Activated T-cell treated with anti-CD3 and anti-CD28 coated beads, Interleukin-2, amount 50 U/mL, for 48 hours (primary cell): ENCODE measurements at regions not wholly inside any gene's neighbourhood (a gene's known extent, or its start where the extent isn't known, plus 50 kb on each side); places are given as distances from the start of the nearest gene placed in this dataset.
"Not testable (repeated sequence)": the region's sequence is repeated elsewhere in the genome, so short reads cannot be mapped to it uniquely, and the experiment has no call there.

ENCODE experiments used
- DNase-seq, 2 experiments: peaks; one replicate each; pipeline ENCODE4 v3.0.0-alpha.2; 2020

GRCh38 chr4:60938181-60938580 is 261.9 kb upstream of the ADGRL3 start:
- DNase-seq, result no peak

GRCh38 chr4:60938621-60939020 is 261.5 kb upstream of the ADGRL3 start:
- no peak for DNase-seq

- DNase-seq, result no peak
Observed at GRCh38 chr4:60944060-60944459, 256.1 kb upstream of the ADGRL3 start.

GRCh38 chr4:60945641-60946040 is 254.5 kb upstream of the ADGRL3 start:
- DNase-seq, result no peak

- no peak for DNase-seq
Observed at GRCh38 chr4:60948008-60948407, 252.1 kb upstream of the ADGRL3 start.

GRCh38 chr4:60952921-60953320 is 247.2 kb upstream of the ADGRL3 start:
- no peak for DNase-seq

GRCh38 chr4:60953826-60954225 is 246.3 kb upstream of the ADGRL3 start:
- DNase-seq, result no peak

- no peak for DNase-seq
Observed at GRCh38 chr4:60962286-60962685, 237.8 kb upstream of the ADGRL3 start.

GRCh38 chr4:60981534-60981933 is 218.6 kb upstream of the ADGRL3 start:
- no peak for DNase-seq

GRCh38 chr4:60989141-60989540 is 211.0 kb upstream of the ADGRL3 start:
- DNase-seq, result no peak

GRCh38 chr4:60992037-60992436 is 208.1 kb upstream of the ADGRL3 start:
- no peak for DNase-seq

- no peak for DNase-seq
Observed at GRCh38 chr4:61003301-61003700, 196.8 kb upstream of the ADGRL3 start.

GRCh38 chr4:61004651-61005170 is 195.4 kb upstream of the ADGRL3 start:
- DNase-seq, result no peak

- DNase-seq, result no peak
Observed at GRCh38 chr4:61011051-61011450, 189.1 kb upstream of the ADGRL3 start.

GRCh38 chr4:61011936-61012335 is 188.2 kb upstream of the ADGRL3 start:
- not testable (repeated sequence) for DNase-seq

GRCh38 chr4:61024610-61025009 is 175.5 kb upstream of the ADGRL3 start:
- no peak for DNase-seq

GRCh38 chr4:61027939-61028338 is 172.2 kb upstream of the ADGRL3 start:
- DNase-seq, result no peak

- no peak for DNase-seq
Observed at GRCh38 chr4:61036071-61036684, 163.9 kb upstream of the ADGRL3 start.

GRCh38 chr4:61041527-61041926 is 158.6 kb upstream of the ADGRL3 start:
- no peak for DNase-seq

- DNase-seq, result no peak
Observed at GRCh38 chr4:61044837-61045236, 155.3 kb upstream of the ADGRL3 start.

- no peak for DNase-seq
Observed at GRCh38 chr4:61049018-61049417, 151.1 kb upstream of the ADGRL3 start.

GRCh38 chr4:61067381-61067780 is 132.7 kb upstream of the ADGRL3 start:
- no peak for DNase-seq

GRCh38 chr4:61068060-61068459 is 132.1 kb upstream of the ADGRL3 start:
- DNase-seq, result no peak

- DNase-seq, result no peak
Observed at GRCh38 chr4:61068745-61069144, 131.4 kb upstream of the ADGRL3 start.

- DNase-seq, result no peak
Observed at GRCh38 chr4:61070269-61070668, 129.9 kb upstream of the ADGRL3 start.
